ENCODE measurements at regions not wholly inside any gene's neighbourhood (a gene's known extent, or its start where the extent isn't known, plus 50 kb on each side); places are given as distances from the start of the nearest gene placed in this dataset.

DNA sequence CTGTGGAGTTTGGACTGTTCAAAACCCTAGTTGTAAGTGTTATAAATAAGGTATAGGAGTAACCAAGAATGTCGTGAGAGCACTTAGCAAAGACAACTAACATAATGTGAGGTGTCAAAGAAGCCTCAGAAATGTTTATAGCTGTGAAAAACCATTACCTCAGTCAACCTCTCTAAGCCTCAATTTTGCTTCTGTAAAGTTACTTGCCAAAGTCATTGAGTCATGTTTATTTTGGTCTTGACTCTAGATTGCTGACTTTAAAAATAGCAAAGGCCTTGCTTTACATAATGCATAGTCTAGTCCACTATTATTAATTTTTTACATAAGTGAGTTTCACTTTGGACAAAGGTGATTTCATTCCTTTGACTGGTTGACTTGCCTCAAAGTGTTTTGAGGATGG, 257.6 kb upstream of the CXXC4 start (continued):
- no peak; the same call in 1 of the 2 replicates for TF ChIP-seq PKNOX1 (IDR thresholded peaks at IDR 0.05)
- peak; percentile 97 for TF ChIP-seq MEF2A (IDR thresholded peaks at IDR 0.05; ENCODE audit: insufficient read depth, low read depth, low read length)
- TF ChIP-seq CHD2 (IDR thresholded peaks at IDR 0.05; ENCODE audit: borderline replicate concordance, low read depth, low read length), result no peak
- no peak for TF ChIP-seq HDGF (IDR thresholded peaks at IDR 0.05)
- TF ChIP-seq, protein P1, sequence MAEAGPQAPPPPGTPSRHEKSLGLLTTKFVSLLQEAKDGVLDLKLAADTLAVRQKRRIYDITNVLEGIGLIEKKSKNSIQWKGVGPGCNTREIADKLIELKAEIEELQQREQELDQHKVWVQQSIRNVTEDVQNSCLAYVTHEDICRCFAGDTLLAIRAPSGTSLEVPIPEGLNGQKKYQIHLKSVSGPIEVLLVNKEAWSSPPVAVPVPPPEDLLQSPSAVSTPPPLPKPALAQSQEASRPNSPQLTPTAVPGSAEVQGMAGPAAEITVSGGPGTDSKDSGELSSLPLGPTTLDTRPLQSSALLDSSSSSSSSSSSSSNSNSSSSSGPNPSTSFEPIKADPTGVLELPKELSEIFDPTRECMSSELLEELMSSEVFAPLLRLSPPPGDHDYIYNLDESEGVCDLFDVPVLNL (IDR thresholded peaks at IDR 0.05; ENCODE audit: low read depth, low read length), result no peak
- no peak for TF ChIP-seq MYB (IDR thresholded peaks at IDR 0.05; ENCODE audit: borderline replicate concordance, low read depth, low read length)
- no peak for TF ChIP-seq ZNF592 (IDR thresholded peaks at IDR 0.05)
- peak; percentile 17; the same call in 1 of the 2 replicates for TF ChIP-seq CREB1 (IDR thresholded peaks at IDR 0.05; ENCODE audit: low read depth)
- TF ChIP-seq ZZZ3 (IDR thresholded peaks at IDR 0.05; ENCODE audit: control insufficient read depth, insufficient read length, low read depth), result no peak
- no peak for TF ChIP-seq CHD1 (IDR thresholded peaks at IDR 0.05; ENCODE audit: low read depth, low read length)
- TF ChIP-seq SIX5 (IDR thresholded peaks at IDR 0.05; ENCODE audit: low read depth, low read length, severe bottlenecking), result no peak
- TF ChIP-seq DPF2 (IDR thresholded peaks at IDR 0.05), result peak; percentile 58; the same call in 1 of the 2 replicates
- TF ChIP-seq HCFC1 (IDR thresholded peaks at IDR 0.05; ENCODE audit: low read length), result no peak
- no peak for TF ChIP-seq SIN3A (IDR thresholded peaks at IDR 0.05; ENCODE audit: low read depth, low read length)
- no peak for TF ChIP-seq ATF3 (IDR thresholded peaks at IDR 0.05; ENCODE audit: borderline replicate concordance, extremely low read depth, low read depth, low read length)
- TF ChIP-seq MTA3 (IDR thresholded peaks at IDR 0.05; ENCODE audit: borderline replicate concordance, low read length), result peak; percentile 65; the same call in 1 of the 2 replicates
- TF ChIP-seq, protein P2, sequence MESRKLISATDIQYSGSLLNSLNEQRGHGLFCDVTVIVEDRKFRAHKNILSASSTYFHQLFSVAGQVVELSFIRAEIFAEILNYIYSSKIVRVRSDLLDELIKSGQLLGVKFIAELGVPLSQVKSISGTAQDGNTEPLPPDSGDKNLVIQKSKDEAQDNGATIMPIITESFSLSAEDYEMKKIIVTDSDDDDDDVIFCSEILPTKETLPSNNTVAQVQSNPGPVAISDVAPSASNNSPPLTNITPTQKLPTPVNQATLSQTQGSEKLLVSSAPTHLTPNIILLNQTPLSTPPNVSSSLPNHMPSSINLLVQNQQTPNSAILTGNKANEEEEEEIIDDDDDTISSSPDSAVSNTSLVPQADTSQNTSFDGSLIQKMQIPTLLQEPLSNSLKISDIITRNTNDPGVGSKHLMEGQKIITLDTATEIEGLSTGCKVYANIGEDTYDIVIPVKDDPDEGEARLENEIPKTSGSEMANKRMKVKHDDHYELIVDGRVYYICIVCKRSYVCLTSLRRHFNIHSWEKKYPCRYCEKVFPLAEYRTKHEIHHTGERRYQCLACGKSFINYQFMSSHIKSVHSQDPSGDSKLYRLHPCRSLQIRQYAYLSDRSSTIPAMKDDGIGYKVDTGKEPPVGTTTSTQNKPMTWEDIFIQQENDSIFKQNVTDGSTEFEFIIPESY (IDR thresholded peaks at IDR 0.05), result no peak
- no peak for TF ChIP-seq BRCA1 (IDR thresholded peaks at IDR 0.05; ENCODE audit: low read depth, low read length)
- TF ChIP-seq, protein P3, sequence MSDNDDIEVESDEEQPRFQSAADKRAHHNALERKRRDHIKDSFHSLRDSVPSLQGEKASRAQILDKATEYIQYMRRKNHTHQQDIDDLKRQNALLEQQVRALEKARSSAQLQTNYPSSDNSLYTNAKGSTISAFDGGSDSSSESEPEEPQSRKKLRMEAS (IDR thresholded peaks at IDR 0.05; ENCODE audit: low read depth, low read length), result no peak
- no peak for TF ChIP-seq CHD4 (IDR thresholded peaks at IDR 0.05)
- no peak for TF ChIP-seq PAX8 (IDR thresholded peaks at IDR 0.05)
- no peak for TF ChIP-seq SREBF2 (IDR thresholded peaks at IDR 0.05; ENCODE audit: low read length)
- peak; percentile 94 for TF ChIP-seq ATF7 (IDR thresholded peaks at IDR 0.05; ENCODE audit: low read depth)
- TF ChIP-seq IRF3 (IDR thresholded peaks at IDR 0.05), result no peak

Data from GM12878 (cell line).